IPS-NIHi7 (cell line): ENCODE measurements at regions not wholly inside any gene's neighbourhood (a gene's known extent, or its start where the extent isn't known, plus 50 kb on each side); places are given as distances from the start of the nearest gene placed in this dataset.
"Not testable (repeated sequence)": the region's sequence is repeated elsewhere in the genome, so short reads cannot be mapped to it uniquely, and the experiment has no call there.

ENCODE experiments used
- DNase-seq: peaks from one replicate; pipeline ENCODE4 v3.0.0; 2012; ENCODE audit warnings: mixed read lengths; ENCODE audit errors: extremely low spot score

GRCh38 chr20:10109641-10110040, 74.9 kb downstream of the ANKEF1 start:
- DNase-seq, result no peak

- DNase-seq, result no peak
These were observed 75.4 kb downstream of the ANKEF1 start for GRCh38 chr20:10110151-10110550.

GRCh38 chr20:10111139-10111958, 76.6 kb downstream of the ANKEF1 start:
- DNase-seq, result no peak

DNA sequence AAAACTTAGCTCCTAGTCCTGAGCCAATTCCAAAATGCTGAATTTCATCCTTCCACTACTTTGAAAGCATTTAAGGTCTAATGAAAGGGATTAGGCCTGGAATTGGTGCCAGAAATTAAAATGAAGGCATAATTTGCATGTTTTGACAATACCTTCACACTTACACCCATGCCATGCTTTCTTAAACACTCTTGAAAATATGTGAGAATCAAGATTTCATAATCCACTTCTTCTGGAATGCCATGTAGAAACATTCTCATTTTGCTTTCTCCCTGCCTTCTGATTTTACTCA, 77.1 kb downstream of the ANKEF1 start:
- DNase-seq, result no peak

DNA sequence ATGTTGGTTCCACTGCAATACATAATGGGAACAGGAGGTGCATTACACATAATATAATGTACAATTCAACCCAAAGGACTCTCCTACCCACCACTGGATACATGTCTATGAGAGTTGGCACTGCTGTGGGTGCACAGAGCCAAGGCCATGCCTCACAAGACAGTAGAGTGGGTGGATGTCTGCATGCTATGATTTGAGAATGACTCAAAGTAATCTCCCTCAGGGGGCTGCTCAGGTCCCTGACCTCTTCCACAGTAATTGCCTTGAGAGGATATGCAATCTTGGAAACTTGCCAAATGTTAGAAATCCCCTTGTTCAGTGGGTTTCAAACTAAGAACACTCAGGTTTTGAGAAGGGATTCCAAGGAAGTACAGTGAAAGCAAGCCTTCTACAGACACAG, 79.0 kb downstream of the ANKEF1 start:
- DNase-seq, result no peak

GRCh38 chr20:10114598-10114997, 79.8 kb downstream of the ANKEF1 start:
- no peak for DNase-seq

- DNase-seq, result no peak
These were observed 80.2 kb downstream of the ANKEF1 start for GRCh38 chr20:10115021-10115420.

DNA sequence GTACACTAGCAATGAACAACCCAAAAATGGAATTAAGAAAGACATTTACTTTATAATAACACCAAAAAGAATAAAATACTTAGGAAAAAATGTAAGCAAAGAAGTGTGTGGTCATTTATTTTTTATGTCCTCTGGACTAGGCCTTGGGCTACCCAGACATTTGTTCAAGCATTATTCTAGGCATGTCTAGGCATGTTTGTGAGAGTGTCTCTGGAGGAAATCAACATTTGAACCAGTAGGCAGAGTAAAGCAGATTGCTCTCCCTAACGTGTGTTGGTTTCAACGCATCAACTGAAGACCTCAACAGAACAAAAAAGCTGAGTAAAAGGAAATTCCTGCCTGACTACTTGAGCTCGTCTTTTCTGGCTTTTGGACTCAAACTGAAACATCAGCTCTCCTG, 84.5 kb downstream of the ANKEF1 start:
- no peak for DNase-seq

DNA sequence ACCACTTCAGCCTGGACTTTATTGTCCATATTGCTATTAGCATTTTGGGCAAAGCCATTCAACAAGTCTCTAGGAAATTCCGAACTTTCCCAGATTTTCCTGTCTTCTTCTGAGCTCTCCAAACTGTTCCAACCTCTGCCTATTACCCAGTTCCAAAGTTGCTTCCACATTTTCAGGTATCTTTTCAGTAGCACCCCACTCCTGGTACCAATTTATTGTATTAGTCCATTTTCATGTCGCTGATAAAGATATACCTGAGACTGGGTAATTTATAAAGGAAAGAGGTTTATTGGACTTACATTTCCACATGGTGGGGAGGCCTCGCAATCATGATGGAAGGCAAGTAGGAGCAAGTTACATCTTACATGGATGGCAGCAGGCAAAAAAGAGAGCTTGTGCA, 90.1 kb downstream of the ANKEF1 start:
- not testable (repeated sequence) for DNase-seq

GRCh38 chr20:10125757-10126156, 91.0 kb downstream of the ANKEF1 start:
- DNase-seq, result no peak

GRCh38 chr20:10129749-10130148, 88.9 kb upstream of the SNAP25 start:
- no peak for DNase-seq

GRCh38 chr20:10131732-10132345, 86.8 kb upstream of the SNAP25 start:
- DNase-seq, result peak; percentile 38

DNA sequence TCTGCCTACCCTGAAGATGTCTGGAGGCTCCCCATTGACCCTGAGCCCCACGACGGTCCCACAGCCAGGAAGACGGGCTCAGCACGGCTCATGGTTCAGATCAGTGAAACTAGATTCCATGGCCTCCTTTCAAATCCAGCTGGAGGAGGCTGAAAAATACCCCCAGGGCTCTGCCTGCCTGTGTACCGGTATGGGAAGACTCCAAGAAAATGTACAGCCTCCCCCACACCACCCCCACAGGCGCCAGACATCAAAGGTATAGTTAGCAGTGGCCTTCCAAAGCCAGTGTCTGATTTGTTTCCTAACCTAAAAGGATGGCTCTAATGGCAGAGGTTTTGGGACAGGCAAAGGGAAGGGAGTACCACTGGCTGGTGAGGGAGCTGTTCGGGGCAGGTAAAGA, 86.2 kb upstream of the SNAP25 start:
- DNase-seq, result no peak

DNA sequence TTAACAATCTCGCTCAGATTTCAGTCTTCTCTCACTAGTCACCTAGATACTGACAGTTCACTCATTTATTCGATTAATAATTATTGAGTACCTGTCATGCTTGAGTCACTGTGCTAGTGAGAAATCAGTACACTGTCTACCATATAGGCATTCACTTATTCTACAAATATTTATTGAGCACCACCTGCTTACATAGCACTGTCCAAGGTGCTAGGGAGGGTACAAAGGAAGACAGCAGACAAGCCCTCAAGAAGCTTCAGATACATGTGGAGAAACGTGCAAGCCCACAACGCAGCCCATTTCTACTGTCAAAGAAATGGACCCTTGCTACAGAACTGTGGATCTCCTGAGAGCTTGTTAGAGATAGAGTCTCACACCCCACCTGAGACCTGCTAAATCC, 85.1 kb upstream of the SNAP25 start:
- DNase-seq, result no peak

- DNase-seq, result no peak
These were observed 84.5 kb upstream of the SNAP25 start for GRCh38 chr20:10134176-10134575.

GRCh38 chr20:10135438-10135837, 83.2 kb upstream of the SNAP25 start:
- no peak for DNase-seq

GRCh38 chr20:10137032-10137431, 81.6 kb upstream of the SNAP25 start:
- no peak for DNase-seq

GRCh38 chr20:10137533-10137932, 81.1 kb upstream of the SNAP25 start:
- DNase-seq, result no peak

- no peak for DNase-seq
These were observed 61.1 kb upstream of the SNAP25 start for GRCh38 chr20:10157549-10157948.

GRCh38 chr20:10167040-10167439, 51.6 kb upstream of the SNAP25 start:
- DNase-seq, result no peak

DNA sequence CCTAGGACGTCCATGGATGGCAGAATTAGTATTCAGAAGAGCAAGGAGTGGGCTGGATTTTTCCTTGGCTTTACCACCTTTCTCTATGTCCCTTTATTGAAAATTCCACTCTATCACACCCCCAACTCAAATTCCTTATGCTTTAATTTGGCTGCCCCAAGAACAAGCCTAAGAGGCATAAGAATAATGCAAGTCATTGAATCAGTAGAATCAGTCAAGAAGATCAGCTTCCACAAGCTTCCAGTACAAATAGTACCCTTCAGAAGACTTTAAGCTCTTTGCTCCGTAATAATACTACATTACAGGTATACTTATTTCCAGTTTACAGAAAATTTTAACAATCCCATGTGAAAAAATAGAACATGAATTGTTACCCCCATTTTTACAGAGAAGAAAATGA, 51.0 kb upstream of the SNAP25 start:
- no peak for DNase-seq
